ENCODE measurements at regions not wholly inside any gene's neighbourhood (a gene's known extent, or its start where the extent isn't known, plus 50 kb on each side); places are given as distances from the start of the nearest gene placed in this dataset.

DNA sequence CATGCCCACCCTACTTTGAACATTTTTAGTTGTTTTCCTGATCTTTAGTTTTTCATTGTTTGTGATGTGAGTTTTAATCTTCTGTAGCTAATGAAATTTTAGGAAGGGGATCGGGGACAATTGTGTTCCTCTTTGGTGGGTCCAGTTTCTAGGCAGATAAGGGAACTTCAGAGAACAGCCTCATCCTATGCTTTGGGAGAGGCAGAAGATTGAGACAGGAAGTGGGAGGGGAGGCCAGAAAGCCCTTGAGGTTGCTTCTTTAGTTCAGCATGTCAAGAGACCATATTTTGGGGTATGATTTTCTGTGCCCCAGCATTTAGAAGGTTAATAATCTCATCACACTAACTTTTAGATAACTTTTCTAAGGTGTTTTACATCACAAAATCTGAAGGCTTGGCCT is 191.0 kb downstream of the TANC2 start:
- no peak overlapping the region for H3K4me2 ChIP-seq (ENCODE audit: low read length)
- H4K20me1 ChIP-seq (ENCODE audit: insufficient read depth, low read length): no peaks in the 10 kb centered on the region

DNA sequence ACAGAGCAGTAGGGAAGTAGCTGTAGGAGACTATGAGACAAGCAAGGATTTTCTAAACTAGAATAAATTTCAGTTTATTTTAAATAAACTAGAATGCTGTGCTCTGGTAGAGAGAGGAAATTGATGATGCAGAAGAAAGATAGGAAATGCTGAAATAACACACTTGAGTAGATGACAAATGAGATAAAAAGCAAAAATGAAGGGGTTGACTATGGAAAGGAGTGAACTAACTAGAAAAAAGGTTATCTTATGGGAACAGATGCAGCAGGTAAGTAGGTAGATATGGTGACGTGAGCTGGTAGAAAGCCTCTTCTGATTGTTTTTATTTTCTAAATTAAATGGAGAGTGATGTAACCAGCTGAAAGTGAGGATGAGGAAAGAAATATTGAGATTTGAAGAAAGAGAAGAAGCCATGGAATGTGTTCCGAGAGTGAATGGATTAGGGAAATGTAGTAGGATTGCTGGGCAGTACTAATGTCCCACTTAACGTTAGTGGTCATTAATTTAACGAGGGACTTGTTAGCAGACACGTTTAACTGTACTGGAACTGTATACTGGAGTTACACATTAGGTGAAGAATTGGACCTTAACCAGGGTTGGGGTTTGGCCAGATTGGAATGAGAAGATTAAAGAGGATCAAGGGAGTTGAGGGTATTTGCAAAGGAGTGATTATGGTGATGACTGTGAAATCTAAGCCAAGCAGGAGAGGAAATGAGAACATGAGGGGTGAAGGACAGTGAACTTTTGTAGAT is 196.5 kb downstream of the TANC2 start:
- H3K27me3 ChIP-seq (ENCODE audit: low read depth, low read length): peaks cover 3% of the 10 kb centered on the region; the same call in 1 of the 2 replicates
- H3K36me3 ChIP-seq (replicated peaks; ENCODE audit: low read depth, low read length): no peaks in the 10 kb centered on the region
- no peaks in the 10 kb centered on the region for H3K4me1 ChIP-seq (ENCODE audit: low read length)
- H3K9me3 ChIP-seq (ENCODE audit: insufficient read depth, low read length): no peaks in the 10 kb centered on the region
- no peak overlapping the region for H3K4me2 ChIP-seq (ENCODE audit: low read length)
- no peaks in the 10 kb centered on the region for H4K20me1 ChIP-seq (ENCODE audit: insufficient read depth, low read length)
- no peak overlapping the region for H3K27ac ChIP-seq (ENCODE audit: low read length)
- no peak overlapping the region for H2AFZ ChIP-seq (ENCODE audit: low read depth, low read length)
- TF ChIP-seq EZH2phosphoT487 (IDR thresholded peaks at IDR 0.05; ENCODE audit: low read depth): no peak
- TF ChIP-seq, protein P1, sequence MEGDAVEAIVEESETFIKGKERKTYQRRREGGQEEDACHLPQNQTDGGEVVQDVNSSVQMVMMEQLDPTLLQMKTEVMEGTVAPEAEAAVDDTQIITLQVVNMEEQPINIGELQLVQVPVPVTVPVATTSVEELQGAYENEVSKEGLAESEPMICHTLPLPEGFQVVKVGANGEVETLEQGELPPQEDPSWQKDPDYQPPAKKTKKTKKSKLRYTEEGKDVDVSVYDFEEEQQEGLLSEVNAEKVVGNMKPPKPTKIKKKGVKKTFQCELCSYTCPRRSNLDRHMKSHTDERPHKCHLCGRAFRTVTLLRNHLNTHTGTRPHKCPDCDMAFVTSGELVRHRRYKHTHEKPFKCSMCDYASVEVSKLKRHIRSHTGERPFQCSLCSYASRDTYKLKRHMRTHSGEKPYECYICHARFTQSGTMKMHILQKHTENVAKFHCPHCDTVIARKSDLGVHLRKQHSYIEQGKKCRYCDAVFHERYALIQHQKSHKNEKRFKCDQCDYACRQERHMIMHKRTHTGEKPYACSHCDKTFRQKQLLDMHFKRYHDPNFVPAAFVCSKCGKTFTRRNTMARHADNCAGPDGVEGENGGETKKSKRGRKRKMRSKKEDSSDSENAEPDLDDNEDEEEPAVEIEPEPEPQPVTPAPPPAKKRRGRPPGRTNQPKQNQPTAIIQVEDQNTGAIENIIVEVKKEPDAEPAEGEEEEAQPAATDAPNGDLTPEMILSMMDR (IDR thresholded peaks at IDR 0.05; ENCODE audit: low read depth, low read length): no peak
- H3K79me2 ChIP-seq (ENCODE audit: low read length): no peaks in the 10 kb centered on the region
- H3K4me3 ChIP-seq (ENCODE audit: low read length): no peak overlapping the region
- H3K9ac ChIP-seq (ENCODE audit: low read length): no peak overlapping the region

More for the DNA sequence above, 191.0 kb downstream of the TANC2 start:
- Histone ChIP-seq H3K27me3 (ENCODE audit: low read depth, low read length) (no peaks in the 10 kb centered on the region), H3K79me2 (ENCODE audit: low read length) (no peaks in the 10 kb centered on the region), H3K9ac (ENCODE audit: low read length) (no peak overlapping the region), H2AFZ (ENCODE audit: low read depth, low read length) (peak overlapping the region; percentile 59; the same call in 1 of the 2 replicates), H3K27ac (ENCODE audit: low read length) (no peak overlapping the region), H3K36me3 (replicated peaks; ENCODE audit: low read depth, low read length) (no peaks in the 10 kb centered on the region), H3K9me3 (ENCODE audit: insufficient read depth, low read length) (no peaks in the 10 kb centered on the region), H3K4me1 (ENCODE audit: low read length) (peaks cover 38% of the 10 kb centered on the region), H3K4me3 (ENCODE audit: low read length) (no peak overlapping the region)
- no peak for TF ChIP-seq EZH2phosphoT487 (IDR thresholded peaks at IDR 0.05; ENCODE audit: low read depth)
- TF ChIP-seq, protein P1 (IDR thresholded peaks at IDR 0.05; ENCODE audit: low read depth, low read length): no peak

DNA sequence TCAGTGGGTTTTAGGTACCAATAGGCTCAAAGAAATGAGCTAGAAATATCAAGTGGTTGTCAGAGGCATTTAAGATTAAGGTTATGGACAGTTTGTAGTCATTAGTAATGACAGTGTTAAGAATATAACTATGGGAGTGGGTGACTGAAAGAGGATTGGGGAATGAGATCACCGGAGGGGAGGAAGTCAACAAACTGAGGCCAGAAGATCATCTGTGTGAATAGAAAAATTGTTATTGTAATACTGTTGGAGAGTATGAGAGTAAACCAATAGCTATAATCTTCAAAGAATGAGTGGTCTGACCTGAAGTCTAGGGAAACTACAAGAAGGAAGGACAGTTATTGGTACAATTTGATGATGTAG is 197.1 kb downstream of the TANC2 start:
- H3K4me1 ChIP-seq (ENCODE audit: low read length): no peaks in the 10 kb centered on the region
- no peaks in the 10 kb centered on the region for H4K20me1 ChIP-seq (ENCODE audit: insufficient read depth, low read length)
- H3K9me3 ChIP-seq (ENCODE audit: insufficient read depth, low read length): no peaks in the 10 kb centered on the region
- no peak overlapping the region for H3K27ac ChIP-seq (ENCODE audit: low read length)
- no peak overlapping the region for H3K9ac ChIP-seq (ENCODE audit: low read length)
- H3K27me3 ChIP-seq (ENCODE audit: low read depth, low read length): peaks cover 3% of the 10 kb centered on the region; the same call in 1 of the 2 replicates
- no peaks in the 10 kb centered on the region for H3K79me2 ChIP-seq (ENCODE audit: low read length)
- no peak overlapping the region for H3K4me2 ChIP-seq (ENCODE audit: low read length)
- no peak overlapping the region for H3K4me3 ChIP-seq (ENCODE audit: low read length)
- TF ChIP-seq EZH2phosphoT487 (IDR thresholded peaks at IDR 0.05; ENCODE audit: low read depth): no peak
- TF ChIP-seq, protein P1 (IDR thresholded peaks at IDR 0.05; ENCODE audit: low read depth, low read length): no peak
- no peaks in the 10 kb centered on the region for H3K36me3 ChIP-seq (replicated peaks; ENCODE audit: low read depth, low read length)
- H2AFZ ChIP-seq (ENCODE audit: low read depth, low read length): no peak overlapping the region

DNA sequence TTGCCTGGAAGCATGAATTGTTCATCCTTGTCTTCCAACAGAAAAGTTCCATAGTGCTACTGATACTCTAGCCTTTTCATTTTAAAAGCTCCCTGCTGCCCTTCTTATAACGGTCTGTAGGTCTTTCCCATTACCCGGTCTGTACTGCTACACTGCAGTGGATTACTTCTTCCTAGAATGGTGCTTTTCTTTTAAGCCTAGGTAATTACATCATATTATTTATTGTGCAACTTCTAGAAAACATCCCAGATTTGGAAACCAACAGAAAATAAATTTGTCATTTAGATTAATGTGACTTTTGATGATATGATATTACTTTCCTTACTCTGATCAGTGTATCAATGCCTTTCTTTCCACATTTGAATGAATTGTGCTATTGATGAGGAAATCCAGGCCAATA is 199.4 kb downstream of the TANC2 start:
- no peak overlapping the region for H3K9ac ChIP-seq (ENCODE audit: low read length)
- H3K4me1 ChIP-seq (ENCODE audit: low read length): no peaks in the 10 kb centered on the region
- peaks cover 3% of the 10 kb centered on the region; the same call in 1 of the 2 replicates for H3K27me3 ChIP-seq (ENCODE audit: low read depth, low read length)
- H2AFZ ChIP-seq (ENCODE audit: low read depth, low read length): no peak overlapping the region
- no peak overlapping the region for H3K4me3 ChIP-seq (ENCODE audit: low read length)
- H3K36me3 ChIP-seq (replicated peaks; ENCODE audit: low read depth, low read length): no peaks in the 10 kb centered on the region
- H4K20me1 ChIP-seq (ENCODE audit: insufficient read depth, low read length): no peaks in the 10 kb centered on the region
- no peaks in the 10 kb centered on the region for H3K9me3 ChIP-seq (ENCODE audit: insufficient read depth, low read length)
- TF ChIP-seq, protein P1 (IDR thresholded peaks at IDR 0.05; ENCODE audit: low read depth, low read length): no peak
- no peak for TF ChIP-seq EZH2phosphoT487 (IDR thresholded peaks at IDR 0.05; ENCODE audit: low read depth)
- no peak overlapping the region for H3K4me2 ChIP-seq (ENCODE audit: low read length)
- no peak overlapping the region for H3K27ac ChIP-seq (ENCODE audit: low read length)
- no peaks in the 10 kb centered on the region for H3K79me2 ChIP-seq (ENCODE audit: low read length)

Data from OCI-LY3 (cell line).